H1 (cell line): ENCODE measurements at regions not wholly inside any gene's neighbourhood (a gene's known extent, or its start where the extent isn't known, plus 50 kb on each side); places are given as distances from the start of the nearest gene placed in this dataset.

ENCODE experiments used
- CHD2 ChIP-seq: IDR thresholded peaks from 2 replicates; pipeline ENCODE4 v1.6.1; 2012; ENCODE audit warnings: low read length, improper control_type of control experiment
- EP300 ChIP-seq, 2 experiments: IDR thresholded peaks; 1 replicate in 1 of 2; 2 replicates in 1 of 2; pipeline ENCODE4 v1.6.1; 2011 to 2012; ENCODE audit warnings: low read depth in 2 of 2, low read length in 2 of 2, mild to moderate bottlenecking in 2 of 2, borderline replicate concordance in 1 of 2, inconsistent platforms in 1 of 2, moderate library complexity in 1 of 2
- EZH2 ChIP-seq: fragments of 200-600 bp; sonication (generic); IDR thresholded peaks from 2 replicates; pipeline ENCODE4 v1.7.1; 2012; ENCODE audit warnings: low read depth, mild to moderate bottlenecking, moderate library complexity, low read length, inconsistent platforms; ENCODE audit not compliant: severe bottlenecking
- GABPA ChIP-seq: IDR thresholded peaks from 2 replicates; pipeline ENCODE4 v1.6.1; 2011; ENCODE audit warnings: mild to moderate bottlenecking, low read length, moderate library complexity, borderline replicate concordance; ENCODE audit not compliant: insufficient read depth
- POLR2A ChIP-seq, 2 experiments: IDR thresholded peaks; 1 replicate in 1 of 2; 2 replicates in 1 of 2; pipeline ENCODE4 v1.6.1; 2011; ENCODE audit warnings: low read depth in 2 of 2, low read length in 2 of 2, mild to moderate bottlenecking in 2 of 2; ENCODE audit errors: control extremely low read depth in 1 of 2
- POLR2AphosphoS5 ChIP-seq: IDR thresholded peaks from 2 replicates; pipeline ENCODE4 v1.6.1; 2011; ENCODE audit warnings: low read depth, low read length
- RAD21 ChIP-seq, 2 experiments: IDR thresholded peaks in 1 of 2; conservative IDR thresholded peaks in 1 of 2; 2 replicates each; pipeline ENCODE4 v1.6.1; 2011; ENCODE audit warnings: low read depth in 2 of 2, low read length in 2 of 2, improper control_type of control experiment in 1 of 2, inconsistent platforms in 1 of 2, mild to moderate bottlenecking in 1 of 2, moderate library complexity in 1 of 2
- SP1 ChIP-seq: IDR thresholded peaks from 2 replicates; pipeline ENCODE4 v1.6.1; 2011; ENCODE audit warnings: low read depth, low read length
- TF ChIP-seq, protein P1 (sequence below): fragments of 300-600 bp; sonication (generic); IDR thresholded peaks from 2 replicates; pipeline ENCODE4 v1.7.1; 2012; ENCODE audit warnings: low read length, moderate library complexity, mild to moderate bottlenecking, inconsistent platforms; ENCODE audit not compliant: insufficient replicate concordance

DNA sequence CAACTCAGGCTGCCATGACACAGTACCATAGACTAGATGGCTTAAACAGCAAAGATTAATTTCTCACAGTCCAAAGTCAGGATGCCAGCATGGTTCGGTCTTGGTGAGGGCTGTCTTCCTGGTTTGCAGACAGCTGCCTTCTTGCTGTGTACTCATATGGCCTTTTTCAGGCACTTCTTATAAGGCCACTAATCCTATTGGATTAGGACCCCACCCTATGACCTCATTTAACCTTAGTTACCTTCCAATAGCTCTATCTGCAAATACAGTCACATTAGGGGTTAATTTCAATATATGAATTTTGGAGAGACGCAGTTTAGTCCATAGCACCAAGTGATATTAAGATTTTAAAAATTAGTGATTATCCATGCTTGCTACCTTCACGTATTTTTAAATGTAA is 297.8 kb downstream of the WDR72 start:
- TF ChIP-seq EP300 (IDR thresholded peaks at IDR 0.05; ENCODE audit: borderline replicate concordance in 1 of 2, low read depth in 2 of 2, low read length in 2 of 2) (no peak), POLR2AphosphoS5 (no peak), GABPA (no peak), SP1 (no peak), RAD21 (IDR thresholded peaks at IDR 0.05 in 1 of 2, conservative IDR thresholded peaks at IDR 0.05 in 1 of 2; ENCODE audit: low read depth in 2 of 2, low read length in 2 of 2) (no peak), CHD2 (no peak), EZH2 (no peak), POLR2A (IDR thresholded peaks at IDR 0.05; ENCODE audit: control extremely low read depth in 1 of 2, low read depth in 2 of 2, low read length in 2 of 2) (no peak)
- TF ChIP-seq, protein P1, sequence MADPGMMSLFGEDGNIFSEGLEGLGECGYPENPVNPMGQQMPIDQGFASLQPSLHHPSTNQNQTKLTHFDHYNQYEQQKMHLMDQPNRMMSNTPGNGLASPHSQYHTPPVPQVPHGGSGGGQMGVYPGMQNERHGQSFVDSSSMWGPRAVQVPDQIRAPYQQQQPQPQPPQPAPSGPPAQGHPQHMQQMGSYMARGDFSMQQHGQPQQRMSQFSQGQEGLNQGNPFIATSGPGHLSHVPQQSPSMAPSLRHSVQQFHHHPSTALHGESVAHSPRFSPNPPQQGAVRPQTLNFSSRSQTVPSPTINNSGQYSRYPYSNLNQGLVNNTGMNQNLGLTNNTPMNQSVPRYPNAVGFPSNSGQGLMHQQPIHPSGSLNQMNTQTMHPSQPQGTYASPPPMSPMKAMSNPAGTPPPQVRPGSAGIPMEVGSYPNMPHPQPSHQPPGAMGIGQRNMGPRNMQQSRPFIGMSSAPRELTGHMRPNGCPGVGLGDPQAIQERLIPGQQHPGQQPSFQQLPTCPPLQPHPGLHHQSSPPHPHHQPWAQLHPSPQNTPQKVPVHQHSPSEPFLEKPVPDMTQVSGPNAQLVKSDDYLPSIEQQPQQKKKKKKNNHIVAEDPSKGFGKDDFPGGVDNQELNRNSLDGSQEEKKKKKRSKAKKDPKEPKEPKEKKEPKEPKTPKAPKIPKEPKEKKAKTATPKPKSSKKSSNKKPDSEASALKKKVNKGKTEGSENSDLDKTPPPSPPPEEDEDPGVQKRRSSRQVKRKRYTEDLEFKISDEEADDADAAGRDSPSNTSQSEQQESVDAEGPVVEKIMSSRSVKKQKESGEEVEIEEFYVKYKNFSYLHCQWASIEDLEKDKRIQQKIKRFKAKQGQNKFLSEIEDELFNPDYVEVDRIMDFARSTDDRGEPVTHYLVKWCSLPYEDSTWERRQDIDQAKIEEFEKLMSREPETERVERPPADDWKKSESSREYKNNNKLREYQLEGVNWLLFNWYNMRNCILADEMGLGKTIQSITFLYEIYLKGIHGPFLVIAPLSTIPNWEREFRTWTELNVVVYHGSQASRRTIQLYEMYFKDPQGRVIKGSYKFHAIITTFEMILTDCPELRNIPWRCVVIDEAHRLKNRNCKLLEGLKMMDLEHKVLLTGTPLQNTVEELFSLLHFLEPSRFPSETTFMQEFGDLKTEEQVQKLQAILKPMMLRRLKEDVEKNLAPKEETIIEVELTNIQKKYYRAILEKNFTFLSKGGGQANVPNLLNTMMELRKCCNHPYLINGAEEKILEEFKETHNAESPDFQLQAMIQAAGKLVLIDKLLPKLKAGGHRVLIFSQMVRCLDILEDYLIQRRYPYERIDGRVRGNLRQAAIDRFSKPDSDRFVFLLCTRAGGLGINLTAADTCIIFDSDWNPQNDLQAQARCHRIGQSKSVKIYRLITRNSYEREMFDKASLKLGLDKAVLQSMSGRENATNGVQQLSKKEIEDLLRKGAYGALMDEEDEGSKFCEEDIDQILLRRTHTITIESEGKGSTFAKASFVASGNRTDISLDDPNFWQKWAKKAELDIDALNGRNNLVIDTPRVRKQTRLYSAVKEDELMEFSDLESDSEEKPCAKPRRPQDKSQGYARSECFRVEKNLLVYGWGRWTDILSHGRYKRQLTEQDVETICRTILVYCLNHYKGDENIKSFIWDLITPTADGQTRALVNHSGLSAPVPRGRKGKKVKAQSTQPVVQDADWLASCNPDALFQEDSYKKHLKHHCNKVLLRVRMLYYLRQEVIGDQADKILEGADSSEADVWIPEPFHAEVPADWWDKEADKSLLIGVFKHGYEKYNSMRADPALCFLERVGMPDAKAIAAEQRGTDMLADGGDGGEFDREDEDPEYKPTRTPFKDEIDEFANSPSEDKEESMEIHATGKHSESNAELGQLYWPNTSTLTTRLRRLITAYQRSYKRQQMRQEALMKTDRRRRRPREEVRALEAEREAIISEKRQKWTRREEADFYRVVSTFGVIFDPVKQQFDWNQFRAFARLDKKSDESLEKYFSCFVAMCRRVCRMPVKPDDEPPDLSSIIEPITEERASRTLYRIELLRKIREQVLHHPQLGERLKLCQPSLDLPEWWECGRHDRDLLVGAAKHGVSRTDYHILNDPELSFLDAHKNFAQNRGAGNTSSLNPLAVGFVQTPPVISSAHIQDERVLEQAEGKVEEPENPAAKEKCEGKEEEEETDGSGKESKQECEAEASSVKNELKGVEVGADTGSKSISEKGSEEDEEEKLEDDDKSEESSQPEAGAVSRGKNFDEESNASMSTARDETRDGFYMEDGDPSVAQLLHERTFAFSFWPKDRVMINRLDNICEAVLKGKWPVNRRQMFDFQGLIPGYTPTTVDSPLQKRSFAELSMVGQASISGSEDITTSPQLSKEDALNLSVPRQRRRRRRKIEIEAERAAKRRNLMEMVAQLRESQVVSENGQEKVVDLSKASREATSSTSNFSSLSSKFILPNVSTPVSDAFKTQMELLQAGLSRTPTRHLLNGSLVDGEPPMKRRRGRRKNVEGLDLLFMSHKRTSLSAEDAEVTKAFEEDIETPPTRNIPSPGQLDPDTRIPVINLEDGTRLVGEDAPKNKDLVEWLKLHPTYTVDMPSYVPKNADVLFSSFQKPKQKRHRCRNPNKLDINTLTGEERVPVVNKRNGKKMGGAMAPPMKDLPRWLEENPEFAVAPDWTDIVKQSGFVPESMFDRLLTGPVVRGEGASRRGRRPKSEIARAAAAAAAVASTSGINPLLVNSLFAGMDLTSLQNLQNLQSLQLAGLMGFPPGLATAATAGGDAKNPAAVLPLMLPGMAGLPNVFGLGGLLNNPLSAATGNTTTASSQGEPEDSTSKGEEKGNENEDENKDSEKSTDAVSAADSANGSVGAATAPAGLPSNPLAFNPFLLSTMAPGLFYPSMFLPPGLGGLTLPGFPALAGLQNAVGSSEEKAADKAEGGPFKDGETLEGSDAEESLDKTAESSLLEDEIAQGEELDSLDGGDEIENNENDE = no peak
